Renal cortex interstitium (tissue), 11 donors: ENCODE measurements at regions not wholly inside any gene's neighbourhood (a gene's known extent, or its start where the extent isn't known, plus 50 kb on each side); places are given as distances from the start of the nearest gene placed in this dataset.
"Not testable (repeated sequence)": the region's sequence is repeated elsewhere in the genome, so short reads cannot be mapped to it uniquely, and the experiment has no call there.

Experiments used
- DNase-seq, 11 donors: peaks; one replicate each; pipeline ENCODE4 v3.0.0-alpha.2; 2013; ENCODE audit warnings: low read depth in 9 of 11, low spot score in 4 of 11; ENCODE audit errors: extremely low read depth in 1 of 11

DNA sequence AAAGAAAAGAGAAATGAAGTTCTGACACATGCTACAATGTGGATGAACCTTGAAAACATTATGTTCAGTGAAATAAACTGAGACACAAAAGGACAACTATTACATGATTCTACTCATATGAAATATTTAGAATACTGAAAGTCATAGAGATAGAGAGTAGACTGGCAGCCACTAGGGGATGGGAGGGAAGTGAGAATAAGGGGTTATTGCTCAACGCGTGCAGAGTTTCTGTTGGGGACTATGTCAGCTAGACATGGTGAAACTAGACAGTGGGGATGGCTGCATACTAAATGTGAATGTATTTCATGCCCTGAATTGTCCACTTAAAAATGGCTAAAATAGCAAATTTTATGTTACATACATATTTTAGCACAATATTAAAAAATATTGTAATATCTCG is 108.7 kb upstream of the ATL2 start:
- no peak for DNase-seq

GRCh38 chr2:38484957-38485356 is 107.9 kb upstream of the ATL2 start:
- no peak for DNase-seq

DNA sequence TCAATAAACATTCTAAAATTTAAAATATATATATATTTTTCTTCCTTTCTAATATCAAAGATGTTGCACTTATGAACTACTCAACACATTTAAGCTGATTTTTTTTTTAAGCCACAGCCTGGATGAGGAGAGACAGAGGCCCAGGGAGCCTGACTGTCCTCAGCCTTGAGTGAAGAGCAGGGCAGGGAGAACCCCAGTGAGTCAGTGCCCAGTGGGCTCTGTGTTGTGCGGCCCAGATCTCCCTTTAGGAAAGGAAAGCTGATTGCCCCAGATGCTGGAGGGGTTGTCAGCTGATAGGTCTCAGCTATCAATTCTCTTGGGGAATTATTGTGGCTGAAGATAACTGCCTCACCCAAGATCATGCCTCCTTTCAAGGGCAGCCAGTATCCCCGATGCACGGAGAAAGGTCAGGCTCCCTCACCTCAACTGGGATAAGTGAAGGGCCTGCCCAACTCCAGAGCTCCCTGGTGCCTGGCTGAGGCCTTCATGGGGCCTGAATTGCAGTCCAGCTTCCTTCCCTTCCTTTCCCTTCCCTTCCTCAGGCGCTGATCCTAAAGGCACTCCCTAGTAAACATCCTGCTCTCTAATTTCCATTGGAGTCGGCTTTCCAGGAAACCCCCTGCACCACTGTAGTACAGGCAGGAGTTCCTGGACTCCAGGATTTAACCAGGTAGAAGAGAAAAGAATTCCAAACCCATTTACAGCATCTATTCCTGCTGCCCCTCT is 106.9 kb upstream of the ATL2 start:
- DNase-seq: no peak

- not testable (repeated sequence) for DNase-seq
These were observed 105.6 kb upstream of the ATL2 start for GRCh38 chr2:38482710-38483109.

DNA sequence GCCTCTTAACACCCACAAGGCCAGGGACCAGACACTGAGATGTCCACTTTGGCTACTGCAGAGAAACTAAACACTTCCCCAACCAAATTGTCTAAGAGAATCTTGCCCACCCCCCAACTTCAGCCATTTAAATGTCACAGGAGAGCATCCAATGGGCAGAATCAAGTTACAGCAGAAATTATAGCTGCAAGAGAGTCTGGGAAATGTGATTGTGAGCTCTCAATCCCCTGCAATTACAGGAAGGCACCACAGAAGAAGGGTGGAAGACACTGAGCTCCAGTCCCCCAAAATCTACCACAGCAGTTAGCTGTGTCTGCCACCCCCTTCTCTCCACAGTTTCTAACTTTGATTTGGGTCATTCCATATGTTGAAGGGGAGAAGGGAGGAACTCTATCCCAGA is 103.5 kb upstream of the ATL2 start:
- DNase-seq: no peak

DNA sequence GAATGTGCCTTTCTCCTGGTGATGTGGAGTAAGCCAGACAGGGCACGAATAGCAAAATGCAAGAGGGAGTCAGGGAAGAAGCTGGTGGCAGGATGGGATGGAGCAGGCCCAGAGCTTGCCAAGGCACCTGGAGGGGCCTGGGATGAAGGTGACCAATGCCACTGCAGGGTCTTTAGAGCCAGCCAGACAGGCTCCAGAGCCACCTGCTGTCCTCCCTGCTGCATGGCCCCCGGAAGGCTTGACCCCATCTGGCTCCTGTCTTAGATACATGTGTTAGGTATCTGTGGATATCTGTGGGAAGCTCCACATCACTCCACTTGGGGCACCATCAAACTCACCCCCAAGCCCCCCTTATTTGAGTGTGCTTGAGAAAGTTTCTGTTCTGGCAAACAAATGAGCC is 99.9 kb upstream of the ATL2 start:
- DNase-seq: no peak

DNA sequence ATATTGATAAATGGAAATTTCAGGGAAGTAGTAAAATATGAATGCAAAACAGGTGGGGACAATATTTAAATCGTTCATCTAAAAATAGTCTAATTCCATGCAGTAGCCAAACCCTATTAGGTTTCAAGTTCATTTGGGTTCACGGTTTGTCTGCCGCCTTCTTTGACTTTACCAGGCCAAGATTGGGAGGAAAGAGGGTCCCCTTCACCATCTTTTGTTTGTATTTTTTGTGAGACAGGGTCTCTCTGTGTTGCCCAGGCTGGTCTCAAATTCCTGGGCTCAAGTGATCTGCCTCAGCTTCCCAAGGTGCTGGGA is 98.5 kb upstream of the ATL2 start:
- no peak for DNase-seq

DNA sequence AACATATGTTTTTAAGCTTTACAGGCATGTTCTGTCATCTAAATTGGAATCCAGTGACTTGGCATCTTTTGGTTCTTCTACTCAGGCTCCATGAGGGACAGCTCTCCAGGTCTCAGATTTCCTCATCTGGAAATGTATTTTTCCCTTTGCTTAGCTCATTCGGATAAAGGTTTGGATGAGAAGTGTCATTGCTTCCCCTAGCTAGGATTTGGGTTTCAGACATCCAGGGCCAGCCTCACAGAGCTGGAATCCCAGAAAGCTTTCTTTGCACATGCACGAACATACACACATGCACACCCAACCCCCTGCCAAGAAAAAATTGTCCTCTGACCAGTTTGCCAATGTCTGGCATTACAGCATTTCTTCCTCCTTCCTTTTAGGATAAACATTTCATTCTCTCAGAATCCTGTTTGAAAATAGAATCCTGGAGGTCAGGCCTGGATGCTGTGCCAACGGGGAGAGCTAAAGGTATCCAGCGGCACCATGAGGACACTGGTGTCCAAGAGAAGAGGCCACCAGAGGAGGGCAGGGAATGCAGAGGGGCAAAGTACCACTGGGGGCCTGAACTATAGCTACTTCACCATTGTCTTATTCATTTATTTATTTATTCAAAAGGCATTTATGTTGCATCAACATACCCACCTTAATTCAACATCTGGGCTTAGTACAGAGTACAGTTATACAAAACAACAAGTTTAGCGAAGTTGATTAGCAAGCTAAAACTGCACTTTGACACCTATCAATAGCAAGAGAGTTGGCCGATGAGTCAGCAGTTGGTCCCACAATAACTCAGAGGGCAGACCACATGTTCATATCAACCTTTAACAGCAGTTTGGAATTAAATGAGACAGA is 97.9 kb upstream of the ATL2 start:
- DNase-seq: no peak

DNA sequence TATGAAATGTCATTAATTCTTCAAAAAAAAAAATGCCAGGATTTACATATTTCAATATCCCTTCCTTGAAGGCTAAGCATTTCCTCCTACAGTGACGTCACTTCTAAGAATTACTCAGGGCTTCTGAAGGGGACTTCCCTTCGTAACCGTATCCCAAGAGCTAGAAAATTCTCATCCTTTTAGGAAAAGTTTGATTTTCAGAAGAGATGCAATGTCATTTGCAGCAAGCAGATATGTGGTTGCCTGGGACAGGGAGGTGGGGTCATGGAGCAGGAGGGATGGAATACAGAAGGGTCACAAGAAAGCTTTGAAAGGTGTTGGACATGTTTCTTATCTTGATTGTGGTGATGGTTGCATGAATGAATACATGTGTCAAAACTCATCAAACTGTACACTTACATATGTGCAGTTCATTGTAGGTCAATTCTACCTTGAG is 97.0 kb upstream of the ATL2 start:
- no peak for DNase-seq

GRCh38 chr2:38473333-38474005 is 96.4 kb upstream of the ATL2 start:
- DNase-seq: no peak

DNA sequence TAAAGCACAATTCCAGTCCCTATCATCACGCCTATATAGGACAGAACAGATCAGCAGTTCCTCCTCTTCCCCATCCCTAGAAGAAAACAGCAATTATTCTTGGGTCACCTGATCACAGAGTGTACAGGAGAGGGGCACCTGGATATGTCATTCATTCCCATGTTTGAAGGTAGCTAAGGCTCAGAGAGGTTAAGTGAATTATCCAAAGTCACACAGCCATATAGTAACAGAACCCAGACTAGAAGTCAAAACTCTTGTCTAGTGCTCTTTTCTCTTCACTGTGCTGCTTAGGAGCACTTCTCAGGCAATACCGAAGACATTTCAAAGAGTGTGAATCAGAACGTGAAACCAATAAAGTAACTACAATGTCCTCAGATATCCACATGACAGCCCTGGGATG is 93.0 kb upstream of the ATL2 start:
- DNase-seq: no peak

DNA sequence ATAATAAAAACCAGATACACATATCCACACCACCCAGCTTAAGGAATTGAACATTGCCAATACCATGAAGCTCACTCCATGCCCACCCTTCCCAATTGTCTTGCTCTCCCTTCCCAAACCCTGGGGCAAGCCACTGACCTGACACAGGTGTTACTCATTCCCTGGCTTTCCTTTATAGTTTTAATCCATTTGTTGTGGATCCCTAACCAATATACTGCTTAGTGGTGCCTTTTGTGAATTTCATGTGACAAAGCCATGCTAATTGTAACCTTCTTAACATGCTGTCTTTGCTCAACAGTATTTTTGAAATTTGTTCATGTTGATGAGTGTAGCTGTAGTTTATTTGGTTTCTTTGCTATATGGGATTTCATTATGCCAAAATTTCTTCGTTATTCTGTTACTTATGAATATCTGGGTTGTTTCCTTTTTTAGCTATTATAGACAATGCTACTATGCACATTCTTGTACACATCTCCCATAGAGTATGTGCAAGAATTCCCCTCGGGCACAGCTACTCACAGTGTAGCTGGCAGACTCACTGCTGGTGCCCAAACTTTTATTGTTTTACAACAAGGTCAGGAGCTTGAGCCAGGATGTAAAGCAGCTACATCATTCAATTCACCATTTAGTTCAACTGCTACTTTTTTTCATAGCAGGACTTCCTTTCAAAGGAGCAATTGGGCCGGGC is 90.8 kb upstream of the ATL2 start:
- DNase-seq: no peak

GRCh38 chr2:38466876-38467767 is 90.0 kb upstream of the ATL2 start:
- peak in 1 of 11 donors; percentile 28 for DNase-seq

DNA sequence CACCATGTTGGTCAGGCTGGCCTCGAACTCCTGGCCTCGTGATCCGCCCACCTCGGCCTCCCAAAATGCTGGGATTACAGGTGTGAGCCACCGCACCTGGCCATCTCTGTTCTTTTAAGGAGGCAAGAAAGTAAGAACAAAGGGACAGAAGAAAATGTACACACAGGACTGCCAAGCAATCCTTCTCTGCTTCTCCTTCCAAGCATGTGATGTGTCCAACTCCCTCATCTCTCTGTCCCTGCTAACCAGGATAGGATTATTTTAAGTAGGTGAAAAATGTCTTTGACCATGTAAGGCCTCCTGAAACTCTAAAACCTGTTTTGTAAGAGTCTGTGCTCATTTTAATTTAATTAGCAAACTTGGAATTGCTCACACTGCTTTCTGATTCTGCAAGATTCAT is 89.3 kb upstream of the ATL2 start:
- no peak for DNase-seq

DNA sequence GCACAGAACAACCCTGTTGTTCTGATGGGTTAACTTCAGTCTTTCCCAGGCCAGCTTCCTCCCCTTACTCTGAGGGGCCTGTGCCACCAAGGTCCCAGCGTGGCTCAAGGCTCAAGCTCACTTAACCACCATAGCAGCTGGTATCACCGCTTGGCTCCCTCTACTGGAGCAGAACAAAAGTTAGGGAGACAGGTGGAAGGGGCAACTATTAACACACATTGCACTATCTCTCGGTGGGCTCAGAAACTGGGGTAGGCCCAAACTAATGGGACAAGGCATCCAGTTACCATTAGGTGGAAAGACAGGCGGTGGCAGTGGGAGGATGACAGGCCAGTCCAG is 88.7 kb upstream of the ATL2 start:
- no peak for DNase-seq

DNA sequence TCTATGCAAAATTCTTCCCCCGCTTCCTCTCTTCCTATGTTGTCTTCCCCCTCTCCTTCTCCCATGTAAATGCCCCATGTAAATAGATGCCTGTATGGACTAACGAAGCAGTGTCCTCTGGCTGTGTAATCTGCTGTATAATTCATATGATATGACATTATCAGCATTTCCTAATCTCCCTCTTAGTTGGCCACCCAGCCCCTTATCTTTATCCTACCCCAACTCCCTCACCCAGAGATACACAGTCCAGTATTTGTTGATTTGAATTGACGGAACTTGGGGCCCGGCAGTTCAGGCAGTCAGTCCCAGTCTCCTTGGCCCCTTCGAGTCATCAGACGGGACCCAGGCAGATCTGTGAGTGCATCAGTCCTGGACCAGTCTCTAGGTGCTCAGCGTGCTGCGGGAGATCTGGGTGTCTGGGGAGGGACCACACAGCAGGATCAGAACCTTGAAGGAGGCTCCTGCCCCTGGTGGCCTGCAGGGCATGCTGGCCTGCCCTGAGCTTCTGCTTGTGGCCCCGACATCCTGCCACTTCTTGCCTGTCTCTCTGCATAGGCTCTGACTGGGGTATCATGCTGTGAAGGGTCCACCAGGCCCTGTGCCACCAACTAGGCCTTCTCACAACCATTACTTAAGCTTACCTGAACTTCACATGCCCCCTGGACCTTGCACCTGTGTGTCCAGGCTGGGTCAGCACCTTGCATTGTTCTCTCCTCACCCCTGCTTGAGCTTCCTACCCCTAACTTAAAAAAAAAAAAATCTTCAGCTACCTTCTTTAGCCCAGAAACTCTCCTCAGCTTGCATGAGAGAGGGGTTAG is 88.1 kb upstream of the ATL2 start:
- DNase-seq: no peak

- no peak for DNase-seq
These were observed 86.7 kb upstream of the ATL2 start for GRCh38 chr2:38463752-38464151.

DNA sequence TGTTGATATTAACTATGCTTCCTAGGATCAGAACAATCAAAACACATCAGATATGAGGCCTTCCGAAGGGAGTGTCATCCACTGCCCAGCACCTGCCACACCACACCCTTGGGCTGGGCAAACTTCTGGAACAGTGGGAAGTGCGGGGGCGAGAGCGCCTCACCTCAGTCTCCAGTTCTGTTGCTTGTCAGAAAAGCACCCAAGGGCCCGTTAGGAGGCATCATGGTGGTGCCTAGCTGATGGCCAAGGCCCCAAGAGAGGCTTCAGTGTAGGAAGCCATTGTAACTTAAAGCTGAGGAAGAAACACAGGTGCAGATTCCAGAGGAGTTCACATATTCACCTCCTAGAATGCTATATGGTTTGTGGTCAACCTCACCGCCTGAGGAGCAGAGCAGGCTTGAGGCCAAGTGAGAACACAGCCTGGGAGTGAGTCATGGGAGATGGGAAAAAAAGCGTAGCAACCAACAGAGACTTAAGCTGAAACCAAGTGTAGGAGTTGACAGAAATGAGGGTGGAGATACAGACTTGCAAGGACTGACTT is 85.1 kb upstream of the ATL2 start:
- DNase-seq: no peak
